ENCODE measurements at regions not wholly inside any gene's neighbourhood (a gene's known extent, or its start where the extent isn't known, plus 50 kb on each side); places are given as distances from the start of the nearest gene placed in this dataset.
"Not testable (repeated sequence)": the region's sequence is repeated elsewhere in the genome, so short reads cannot be mapped to it uniquely, and the experiment has no call there.

DNA sequence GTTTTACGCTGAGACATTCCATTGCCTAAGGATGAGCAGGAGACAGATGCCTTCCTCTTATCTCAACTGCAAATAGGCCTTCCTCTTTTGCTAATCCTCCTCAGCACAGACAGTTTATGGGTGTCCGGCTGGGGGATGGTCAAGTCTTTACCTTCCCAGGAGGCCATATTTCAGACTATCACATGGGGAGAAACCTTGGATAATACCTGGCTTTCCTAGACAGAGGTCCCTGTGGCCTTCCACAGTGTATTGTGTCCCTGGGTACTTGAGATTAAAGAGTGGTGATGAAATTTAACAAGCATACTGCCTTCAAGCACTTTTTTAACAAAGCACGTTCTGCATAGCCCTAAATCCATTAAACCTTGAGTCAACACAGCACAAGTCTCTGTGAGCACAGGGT is 1816.7 kb upstream of the DEFB115 start:
- not testable (repeated sequence) for H3K4me3 ChIP-seq (ENCODE audit: insufficient read depth, low read depth, low read length); DNase-seq; H3K27me3 ChIP-seq (ENCODE audit: control insufficient read depth, insufficient read depth, low read length); H3K36me3 ChIP-seq (replicated peaks; ENCODE audit: control insufficient read depth, insufficient read depth, low read length)

DNA sequence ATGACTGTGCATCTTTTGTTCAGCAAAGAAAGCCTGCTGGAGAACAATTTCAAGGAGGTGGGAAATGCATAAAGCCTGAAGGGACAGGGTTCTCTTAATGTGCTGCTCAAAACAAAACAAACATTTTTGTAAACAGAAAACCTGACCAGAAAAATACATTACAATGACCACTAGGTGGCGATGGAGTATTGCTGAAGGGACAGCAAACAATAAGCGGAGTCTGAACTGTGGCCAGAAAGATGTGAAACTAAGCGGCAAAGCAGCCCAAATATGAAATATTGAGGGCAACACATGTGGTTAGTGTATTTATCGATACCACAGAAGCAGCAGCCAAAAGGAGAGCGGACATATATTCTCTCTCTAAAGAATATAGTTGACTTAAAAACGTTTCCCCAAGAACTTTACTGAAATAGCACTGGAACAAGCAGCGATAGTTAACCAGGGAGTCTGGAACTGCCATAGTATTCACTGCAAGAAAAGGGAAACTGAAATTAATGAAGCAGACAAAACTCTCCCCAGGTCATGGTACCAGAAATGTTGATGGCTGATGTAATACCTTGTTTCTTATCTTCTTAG is 1814.2 kb upstream of the DEFB115 start:
- not testable (repeated sequence) for H3K27me3 ChIP-seq (ENCODE audit: control insufficient read depth, insufficient read depth, low read length); H3K36me3 ChIP-seq (replicated peaks; ENCODE audit: control insufficient read depth, insufficient read depth, low read length); H3K4me3 ChIP-seq (ENCODE audit: insufficient read depth, low read depth, low read length); DNase-seq

GRCh38 chr20:29443819-29444218 is 1813.6 kb upstream of the DEFB115 start:
- Histone ChIP-seq H3K27me3 (ENCODE audit: control insufficient read depth, insufficient read depth, low read length) (no peaks in the 10 kb centered on the region), H3K36me3 (replicated peaks; ENCODE audit: control insufficient read depth, insufficient read depth, low read length) (no peaks in the 10 kb centered on the region), H3K4me3 (ENCODE audit: insufficient read depth, low read depth, low read length) (no peak overlapping the region)
- DNase-seq = no peak

DNA sequence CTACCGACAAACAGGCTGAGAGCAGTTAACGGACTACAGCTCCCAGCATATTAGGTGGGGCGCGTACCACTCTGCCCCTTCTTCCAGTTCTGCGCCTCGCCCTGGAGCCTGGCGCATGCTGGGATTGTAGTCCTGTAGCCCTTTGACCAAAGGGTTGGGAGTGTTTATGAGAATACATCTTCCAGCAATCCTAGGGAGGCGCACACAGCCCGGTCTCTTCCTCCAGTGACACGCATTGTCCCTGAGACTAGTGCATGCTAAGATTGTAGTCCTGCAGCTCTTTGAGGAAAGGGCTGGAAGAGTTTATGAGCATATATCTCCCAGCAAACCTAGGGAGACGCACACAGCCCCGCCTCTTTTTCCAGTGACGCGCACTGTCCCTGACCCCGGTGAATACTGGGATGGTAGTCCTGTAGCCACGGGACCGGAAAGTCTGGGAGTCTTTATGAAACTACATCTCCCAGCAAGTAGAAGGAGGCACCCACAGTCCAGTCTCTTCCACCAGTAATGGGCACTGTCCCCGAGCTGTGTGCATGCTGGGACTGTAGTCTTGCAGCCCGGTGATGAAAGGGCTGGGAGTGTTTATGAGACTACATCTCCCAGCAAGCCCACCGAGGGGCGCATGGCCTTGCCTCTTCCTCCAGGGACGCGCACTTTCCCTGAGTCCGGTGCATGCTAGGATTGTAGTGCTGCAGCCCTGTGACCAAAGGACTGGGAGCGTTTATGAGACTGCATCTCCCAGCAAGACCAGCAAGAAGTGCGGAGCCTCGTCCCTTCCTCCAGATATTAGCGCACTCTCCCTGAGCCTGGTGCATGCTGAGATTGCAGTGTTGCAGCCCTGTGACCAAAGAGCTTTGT is 1812.2 kb upstream of the DEFB115 start:
- H3K27me3 ChIP-seq (ENCODE audit: control insufficient read depth, insufficient read depth, low read length); H3K4me3 ChIP-seq (ENCODE audit: insufficient read depth, low read depth, low read length); H3K36me3 ChIP-seq (replicated peaks; ENCODE audit: control insufficient read depth, insufficient read depth, low read length); DNase-seq: not testable (repeated sequence)

GRCh38 chr20:29447517-29448484 is 1809.7 kb upstream of the DEFB115 start:
- DNase-seq; H3K4me3 ChIP-seq (ENCODE audit: insufficient read depth, low read depth, low read length): not testable (repeated sequence)

DNA sequence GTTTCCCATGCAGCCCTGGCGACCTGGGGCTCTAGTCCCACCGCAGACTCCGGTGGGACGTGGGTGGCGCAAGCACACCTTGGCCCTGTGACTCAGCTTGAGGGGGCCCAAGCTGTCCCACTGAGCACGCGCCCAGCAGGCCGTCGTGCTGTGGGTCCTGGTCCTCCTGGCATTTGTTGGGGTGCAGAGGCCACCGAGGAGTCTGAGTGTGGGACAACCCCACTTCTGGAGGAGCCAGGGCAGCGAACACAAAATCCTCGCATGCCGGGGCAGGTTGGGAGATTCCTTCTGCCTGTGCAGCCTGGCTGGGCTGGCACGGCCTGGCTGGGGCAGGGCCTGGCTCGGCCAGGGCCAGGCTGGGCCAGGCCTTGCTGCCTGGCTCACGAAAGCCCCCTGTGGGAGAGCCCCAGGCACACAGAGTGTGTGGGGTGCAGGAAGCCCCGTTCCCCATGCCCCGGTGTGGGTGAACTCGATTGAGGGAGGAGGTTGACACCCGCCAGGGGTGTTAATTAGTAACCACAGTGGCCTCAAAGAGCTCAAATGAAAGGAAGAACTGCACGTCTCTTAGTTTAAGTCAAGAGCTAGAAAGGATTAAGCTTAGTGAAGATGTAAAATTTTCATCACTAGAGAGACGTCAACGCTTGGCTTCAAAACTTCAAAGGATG is 1808.5 kb upstream of the DEFB115 start:
- Histone ChIP-seq H3K4me3 (ENCODE audit: insufficient read depth, low read depth, low read length) (no peak overlapping the region), H3K36me3 (replicated peaks; ENCODE audit: control insufficient read depth, insufficient read depth, low read length) (no peaks in the 10 kb centered on the region), H3K27me3 (ENCODE audit: control insufficient read depth, insufficient read depth, low read length) (no peaks in the 10 kb centered on the region)
- DNase-seq = no peak

More at GRCh38 chr20:29447517-29448484, 1809.7 kb upstream of the DEFB115 start:
- not testable (repeated sequence) for H3K27me3 ChIP-seq (ENCODE audit: control insufficient read depth, insufficient read depth, low read length); H3K36me3 ChIP-seq (replicated peaks; ENCODE audit: control insufficient read depth, insufficient read depth, low read length)

DNA sequence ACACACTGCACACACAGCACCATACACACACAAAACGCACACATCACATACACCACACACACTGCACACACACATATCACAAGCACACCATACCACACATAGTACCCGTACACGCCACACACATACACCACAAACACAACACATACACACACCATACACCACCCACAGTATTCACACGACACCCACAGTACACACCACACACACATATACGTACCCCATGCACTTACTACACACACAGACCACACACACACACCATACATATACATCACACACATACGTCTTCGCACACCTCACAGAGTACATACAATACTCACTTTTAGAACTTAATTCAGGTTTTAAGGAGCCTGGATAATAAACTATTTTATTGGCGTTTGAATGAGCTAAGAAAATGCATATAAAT is 1805.3 kb upstream of the DEFB115 start:
- Histone ChIP-seq H3K4me3 (ENCODE audit: insufficient read depth, low read depth, low read length) (no peak overlapping the region), H3K27me3 (ENCODE audit: control insufficient read depth, insufficient read depth, low read length) (no peaks in the 10 kb centered on the region), H3K36me3 (replicated peaks; ENCODE audit: control insufficient read depth, insufficient read depth, low read length) (no peaks in the 10 kb centered on the region)
- DNase-seq = no peak

DNA sequence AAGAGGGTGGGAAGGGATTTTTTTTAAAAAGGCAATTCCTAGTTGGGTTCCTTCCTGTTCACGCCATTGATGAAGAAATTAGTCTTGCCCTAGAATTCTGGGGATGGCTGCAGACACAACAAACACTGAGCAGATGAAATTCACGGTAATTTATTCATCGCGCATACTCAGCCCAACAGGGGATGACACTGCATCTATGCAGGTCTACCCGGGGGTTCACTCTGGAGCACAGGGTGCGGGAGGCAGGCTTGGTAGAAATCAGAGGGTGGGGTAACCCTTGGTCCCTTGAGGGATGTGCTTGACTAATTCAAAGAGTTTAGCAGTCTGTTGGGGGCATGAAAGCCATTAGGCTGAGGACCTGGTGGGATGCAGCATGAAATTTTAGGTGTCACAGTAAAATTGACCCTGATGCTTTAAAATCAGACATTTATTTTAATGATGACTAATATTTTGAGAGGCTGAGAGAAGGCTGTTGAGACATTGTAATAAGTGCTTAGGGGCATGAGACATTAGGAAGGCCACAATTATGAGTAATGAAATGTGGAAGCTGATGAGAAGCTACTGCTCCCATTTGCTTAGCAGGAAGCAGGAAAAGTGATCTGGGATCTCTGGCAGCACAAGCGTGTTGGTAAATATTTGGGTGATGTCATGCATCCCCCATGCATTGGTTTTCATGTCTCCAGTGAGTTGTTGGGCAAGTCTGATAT is 1800.3 kb upstream of the DEFB115 start:
- DNase-seq; H3K27me3 ChIP-seq (ENCODE audit: control insufficient read depth, insufficient read depth, low read length); H3K4me3 ChIP-seq (ENCODE audit: insufficient read depth, low read depth, low read length); H3K36me3 ChIP-seq (replicated peaks; ENCODE audit: control insufficient read depth, insufficient read depth, low read length): not testable (repeated sequence)

DNA sequence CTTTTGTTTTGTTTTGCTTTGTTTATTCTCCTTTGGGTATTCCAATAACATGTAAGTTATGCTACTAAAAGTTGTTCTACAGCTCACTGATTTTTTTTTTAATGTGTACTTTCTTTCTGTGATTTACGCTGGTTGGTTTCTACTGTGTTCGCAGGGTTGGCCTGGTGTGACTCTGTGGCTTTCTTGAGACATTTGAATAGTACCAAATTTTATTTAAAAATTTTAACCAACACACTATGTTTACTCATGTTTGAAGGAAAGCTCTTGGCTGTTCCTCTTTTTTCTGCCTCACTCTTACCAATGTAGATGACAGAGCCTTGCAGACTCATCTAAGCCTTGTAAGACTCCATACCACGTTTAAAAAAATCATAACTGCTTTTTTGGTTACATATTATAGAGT is 1784.9 kb upstream of the DEFB115 start:
- no peaks in the 10 kb centered on the region for H3K36me3 ChIP-seq (replicated peaks; ENCODE audit: control insufficient read depth, insufficient read depth, low read length)
- no peak for DNase-seq

DNA sequence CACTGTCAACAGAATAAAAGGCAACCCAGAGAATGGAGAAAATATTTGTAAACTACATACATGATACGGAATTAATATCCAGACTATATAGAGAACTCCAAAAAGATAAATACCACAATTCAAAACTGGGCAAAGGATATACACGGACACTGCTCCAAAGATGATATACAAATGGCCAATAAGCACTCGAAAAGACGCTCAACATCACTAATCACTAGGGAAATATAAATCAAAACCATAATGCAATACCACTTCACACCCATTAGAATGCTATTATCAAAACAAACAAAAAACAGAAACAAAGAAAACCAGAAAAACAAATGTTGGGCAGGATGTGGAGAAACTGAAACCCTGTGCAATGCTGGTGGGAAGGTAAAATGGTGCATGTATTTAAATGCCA is 1764.6 kb upstream of the DEFB115 start:
- not testable (repeated sequence) for H3K27me3 ChIP-seq (ENCODE audit: control insufficient read depth, insufficient read depth, low read length); H3K36me3 ChIP-seq (replicated peaks; ENCODE audit: control insufficient read depth, insufficient read depth, low read length); H3K4me3 ChIP-seq (ENCODE audit: insufficient read depth, low read depth, low read length); DNase-seq

More for the DNA sequence above, 1784.9 kb upstream of the DEFB115 start:
- Histone ChIP-seq H3K4me3 (ENCODE audit: insufficient read depth, low read depth, low read length) (no peak overlapping the region), H3K27me3 (ENCODE audit: control insufficient read depth, insufficient read depth, low read length) (no peaks in the 10 kb centered on the region)

DNA sequence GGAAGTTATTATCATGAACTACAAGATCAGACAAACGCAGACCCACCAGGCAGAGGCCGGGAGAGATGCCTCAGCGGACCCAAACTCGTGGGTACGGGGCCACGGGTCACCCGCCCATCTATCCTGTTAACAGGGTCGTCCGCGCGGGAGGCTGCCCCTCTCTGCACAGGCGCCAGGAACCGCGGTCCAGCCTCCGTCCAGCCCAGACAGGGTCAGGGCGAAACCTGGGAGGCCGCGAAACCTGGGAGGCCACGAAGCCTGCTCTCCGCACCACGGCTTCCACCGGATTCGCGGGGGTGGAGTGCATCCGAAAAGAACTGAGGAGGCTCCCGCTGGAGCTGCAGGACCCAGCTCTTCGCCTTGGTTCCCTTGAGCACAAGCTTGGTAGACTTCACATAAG is 1760.7 kb upstream of the DEFB115 start:
- not testable (repeated sequence) for H3K27me3 ChIP-seq (ENCODE audit: control insufficient read depth, insufficient read depth, low read length); H3K4me3 ChIP-seq (ENCODE audit: insufficient read depth, low read depth, low read length); DNase-seq; H3K36me3 ChIP-seq (replicated peaks; ENCODE audit: control insufficient read depth, insufficient read depth, low read length)

DNA sequence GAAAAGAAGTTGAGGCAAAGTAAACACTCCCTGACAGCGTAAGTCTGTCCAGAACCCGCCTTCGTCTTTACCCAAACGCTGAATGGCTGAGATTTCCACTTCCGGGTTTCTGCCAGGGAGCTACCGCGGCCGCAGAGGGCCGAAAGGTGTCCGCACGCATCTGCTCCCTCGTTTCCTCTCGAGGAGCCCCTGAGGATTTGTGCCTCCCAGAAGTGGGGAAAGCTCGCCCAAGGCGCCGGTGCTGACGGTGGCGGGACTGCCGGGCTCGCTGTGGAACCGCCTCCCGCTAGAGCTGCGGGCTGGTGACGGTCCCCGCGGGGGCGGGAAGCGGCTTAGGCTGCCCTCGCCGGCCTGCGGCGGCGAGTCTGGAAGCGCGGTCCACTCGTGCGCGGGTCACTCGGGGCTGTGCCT is 1760.2 kb upstream of the DEFB115 start:
- no peaks in the 10 kb centered on the region for H3K27me3 ChIP-seq (ENCODE audit: control insufficient read depth, insufficient read depth, low read length)
- no peak overlapping the region for H3K4me3 ChIP-seq (ENCODE audit: insufficient read depth, low read depth, low read length)
- H3K36me3 ChIP-seq (replicated peaks; ENCODE audit: control insufficient read depth, insufficient read depth, low read length) = no peaks in the 10 kb centered on the region
- peak; percentile 7 for DNase-seq

DNA sequence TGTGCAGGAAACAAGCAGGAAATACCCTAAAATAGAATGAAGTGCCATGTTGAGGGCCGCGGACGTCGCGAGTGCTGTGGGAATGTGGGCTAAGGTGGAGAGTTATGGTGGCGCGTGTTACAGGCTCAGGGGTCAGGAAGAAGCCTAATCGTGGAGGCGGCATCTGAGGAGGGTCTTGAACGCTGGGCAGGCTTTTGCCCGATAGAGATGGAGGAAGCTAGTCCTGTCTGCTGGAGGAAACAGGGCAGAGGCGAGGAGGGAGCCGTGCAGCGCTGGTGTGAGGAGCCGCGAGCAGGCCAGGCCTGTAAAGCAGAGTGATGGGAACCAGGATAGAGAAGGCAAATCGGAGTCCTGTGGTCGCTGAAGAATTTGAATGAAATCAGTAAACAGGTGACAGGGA is 1759.8 kb upstream of the DEFB115 start:
- not testable (repeated sequence) for H3K4me3 ChIP-seq (ENCODE audit: insufficient read depth, low read depth, low read length); H3K36me3 ChIP-seq (replicated peaks; ENCODE audit: control insufficient read depth, insufficient read depth, low read length); H3K27me3 ChIP-seq (ENCODE audit: control insufficient read depth, insufficient read depth, low read length); DNase-seq

GRCh38 chr20:29500738-29501137 is 1756.7 kb upstream of the DEFB115 start:
- H3K36me3 ChIP-seq (replicated peaks; ENCODE audit: control insufficient read depth, insufficient read depth, low read length); H3K4me3 ChIP-seq (ENCODE audit: insufficient read depth, low read depth, low read length); DNase-seq; H3K27me3 ChIP-seq (ENCODE audit: control insufficient read depth, insufficient read depth, low read length): not testable (repeated sequence)

Measured in H7 (cell line).